ENCODE measurements at regions not wholly inside any gene's neighbourhood (a gene's known extent, or its start where the extent isn't known, plus 50 kb on each side); places are given as distances from the start of the nearest gene placed in this dataset.

DNA sequence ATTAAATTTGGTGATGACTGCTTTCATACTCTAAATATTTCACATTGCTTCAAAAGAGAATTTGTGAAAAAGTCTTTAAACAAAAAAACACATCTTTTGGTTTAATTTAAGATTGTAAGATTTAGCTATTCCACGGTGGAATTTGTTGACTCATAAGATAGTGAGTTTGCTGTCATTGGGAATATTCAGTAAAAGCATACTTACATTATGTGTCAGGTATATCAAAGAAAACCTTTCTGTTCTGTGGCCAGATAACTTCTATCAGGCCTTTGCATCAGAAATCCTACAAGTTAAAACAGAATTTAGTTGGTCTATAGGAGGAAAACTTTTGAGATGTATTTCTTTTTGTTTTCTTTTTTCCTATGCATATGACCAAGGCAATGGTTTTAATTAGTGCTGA lies 148.8 kb upstream of the E2F7 start:
- TF ChIP-seq, protein P1, sequence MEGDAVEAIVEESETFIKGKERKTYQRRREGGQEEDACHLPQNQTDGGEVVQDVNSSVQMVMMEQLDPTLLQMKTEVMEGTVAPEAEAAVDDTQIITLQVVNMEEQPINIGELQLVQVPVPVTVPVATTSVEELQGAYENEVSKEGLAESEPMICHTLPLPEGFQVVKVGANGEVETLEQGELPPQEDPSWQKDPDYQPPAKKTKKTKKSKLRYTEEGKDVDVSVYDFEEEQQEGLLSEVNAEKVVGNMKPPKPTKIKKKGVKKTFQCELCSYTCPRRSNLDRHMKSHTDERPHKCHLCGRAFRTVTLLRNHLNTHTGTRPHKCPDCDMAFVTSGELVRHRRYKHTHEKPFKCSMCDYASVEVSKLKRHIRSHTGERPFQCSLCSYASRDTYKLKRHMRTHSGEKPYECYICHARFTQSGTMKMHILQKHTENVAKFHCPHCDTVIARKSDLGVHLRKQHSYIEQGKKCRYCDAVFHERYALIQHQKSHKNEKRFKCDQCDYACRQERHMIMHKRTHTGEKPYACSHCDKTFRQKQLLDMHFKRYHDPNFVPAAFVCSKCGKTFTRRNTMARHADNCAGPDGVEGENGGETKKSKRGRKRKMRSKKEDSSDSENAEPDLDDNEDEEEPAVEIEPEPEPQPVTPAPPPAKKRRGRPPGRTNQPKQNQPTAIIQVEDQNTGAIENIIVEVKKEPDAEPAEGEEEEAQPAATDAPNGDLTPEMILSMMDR (IDR thresholded peaks at IDR 0.05) = no peak

DNA sequence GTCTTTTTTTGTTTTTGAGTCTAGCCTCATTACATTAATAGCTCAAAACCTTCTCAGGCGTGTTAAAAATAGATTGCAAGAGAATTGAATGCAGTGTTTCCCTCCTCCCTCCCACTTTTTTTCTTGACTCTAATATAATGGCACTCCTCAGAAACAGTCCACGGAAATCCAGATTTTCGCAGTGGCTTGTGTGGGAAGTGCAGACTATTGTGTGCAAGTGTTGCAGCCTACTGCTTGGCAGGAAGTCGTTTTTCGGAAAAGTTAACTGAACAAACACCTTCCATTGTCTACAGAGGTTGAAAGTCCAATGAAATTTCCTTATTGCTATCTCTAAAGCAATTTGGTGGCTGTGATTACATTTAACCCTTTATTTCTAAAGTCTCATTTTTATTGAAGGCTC lies 147.9 kb upstream of the E2F7 start:
- TF ChIP-seq, protein P1 (IDR thresholded peaks at IDR 0.05) = no peak

DNA sequence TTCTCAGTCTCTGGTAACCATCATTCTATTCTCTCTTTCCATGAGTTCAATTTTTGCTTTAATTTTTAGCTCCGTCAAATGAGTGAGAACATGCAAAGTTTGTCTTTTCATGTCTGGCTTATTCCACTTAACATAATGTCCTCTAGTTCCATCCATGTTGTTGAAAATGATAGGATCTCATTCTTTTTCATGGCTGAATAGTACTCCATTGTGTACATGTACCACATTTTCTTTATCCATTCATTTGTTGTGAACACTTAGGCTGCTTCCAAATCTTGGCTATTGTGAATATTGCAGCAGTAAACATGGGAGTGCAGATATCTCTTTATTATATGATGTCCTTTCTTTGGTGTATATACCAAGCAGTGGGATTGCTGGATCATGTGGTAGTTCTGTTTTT lies 145.4 kb upstream of the E2F7 start:
- TF ChIP-seq, protein P1 (IDR thresholded peaks at IDR 0.05) = no peak

DNA sequence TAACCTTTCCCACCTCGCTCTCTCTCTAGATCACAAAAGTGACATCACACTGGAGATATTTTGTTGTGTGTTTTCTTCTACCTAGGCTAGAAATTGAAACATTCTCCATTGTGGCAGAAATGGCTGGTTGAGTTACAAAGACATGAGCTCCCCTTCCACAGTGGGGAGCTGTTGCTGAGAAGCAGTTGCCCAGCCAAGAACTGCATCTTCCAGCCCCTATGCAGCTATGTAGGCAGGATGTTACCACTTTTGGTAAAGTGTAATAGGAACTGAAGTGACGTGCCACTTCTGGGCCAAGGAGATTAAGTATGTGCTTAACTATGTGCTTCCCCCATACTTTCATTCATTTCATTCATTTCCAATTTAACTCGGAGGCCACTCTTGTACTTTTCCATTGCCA lies 138.7 kb upstream of the E2F7 start:
- TF ChIP-seq, protein P1 (IDR thresholded peaks at IDR 0.05) = 0 out of 2 replicates have a peak, but pooled peaks have one; percentile 1

DNA sequence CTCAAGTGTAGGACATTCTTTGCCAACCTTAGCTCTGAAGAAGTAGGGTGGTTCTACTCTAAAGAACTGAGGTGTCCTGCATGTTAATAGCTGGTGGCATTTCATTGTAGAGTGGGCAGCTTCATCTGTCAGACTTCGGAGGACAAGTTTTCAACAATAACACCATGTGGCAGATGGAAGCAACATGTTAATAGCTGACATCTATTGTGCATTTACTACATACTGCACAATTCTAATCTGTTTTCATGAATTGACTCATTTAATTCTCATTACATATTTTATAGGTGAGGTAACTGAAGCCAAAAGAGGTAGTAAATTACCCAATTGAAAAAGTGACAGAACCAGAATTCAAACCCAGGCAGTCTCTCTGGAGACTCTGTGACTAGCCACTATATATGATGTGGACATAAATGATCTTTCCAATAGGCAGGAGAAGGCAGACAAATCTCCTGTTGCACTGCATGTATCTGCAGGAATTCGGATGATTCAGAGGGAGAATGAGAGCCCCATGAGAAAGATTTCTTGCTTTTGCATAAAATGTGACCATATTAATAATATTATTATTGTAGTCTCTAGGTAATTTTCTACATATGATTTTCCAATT lies 137.2 kb upstream of the E2F7 start:
- TF ChIP-seq, protein P1 (IDR thresholded peaks at IDR 0.05) = no peak

DNA sequence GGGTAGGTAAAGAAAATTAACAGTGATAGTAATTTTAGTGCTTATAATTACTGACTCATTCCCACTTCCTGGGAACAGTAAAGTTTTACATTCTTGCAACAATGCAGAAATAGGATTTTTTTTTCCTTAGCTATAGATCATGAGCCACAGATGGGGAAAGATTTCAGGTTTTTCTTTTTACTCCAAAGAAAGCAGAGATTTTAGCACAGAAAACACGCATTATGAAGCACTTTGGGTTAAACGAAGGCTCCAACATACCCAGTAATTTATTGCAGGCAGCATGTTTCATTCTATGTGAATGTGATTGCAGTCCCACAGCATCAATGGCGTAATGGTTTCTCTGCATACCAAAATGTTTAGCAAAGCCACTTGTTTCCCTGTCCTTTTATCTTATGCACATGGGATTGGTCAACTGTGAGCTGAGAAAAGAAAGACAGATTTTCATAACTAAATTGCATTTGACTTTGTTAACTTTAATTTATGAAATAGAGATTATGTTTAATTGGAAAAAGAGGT lies 124.6 kb upstream of the E2F7 start:
- TF ChIP-seq, protein P1 (IDR thresholded peaks at IDR 0.05) = no peak

DNA sequence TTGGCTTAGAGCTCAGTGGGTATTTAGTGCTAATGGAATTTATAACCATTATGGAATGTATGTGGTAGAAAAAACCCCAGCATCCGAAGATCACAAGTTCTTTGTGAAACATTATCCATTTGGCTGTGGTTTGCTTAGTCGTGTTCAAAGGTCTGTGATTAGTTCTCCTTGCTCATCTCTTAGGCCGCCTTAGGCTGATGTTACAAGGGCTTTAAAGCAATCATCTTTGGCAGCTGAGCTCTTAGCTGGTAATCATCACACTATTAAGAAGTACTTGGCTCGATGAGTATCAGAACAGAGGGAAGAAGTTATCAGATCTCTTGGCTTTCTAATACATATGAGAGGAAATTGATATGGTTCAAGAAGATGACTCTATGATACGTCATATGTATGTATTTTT lies 124.1 kb upstream of the E2F7 start:
- TF ChIP-seq, protein P1 (IDR thresholded peaks at IDR 0.05) = no peak

DNA sequence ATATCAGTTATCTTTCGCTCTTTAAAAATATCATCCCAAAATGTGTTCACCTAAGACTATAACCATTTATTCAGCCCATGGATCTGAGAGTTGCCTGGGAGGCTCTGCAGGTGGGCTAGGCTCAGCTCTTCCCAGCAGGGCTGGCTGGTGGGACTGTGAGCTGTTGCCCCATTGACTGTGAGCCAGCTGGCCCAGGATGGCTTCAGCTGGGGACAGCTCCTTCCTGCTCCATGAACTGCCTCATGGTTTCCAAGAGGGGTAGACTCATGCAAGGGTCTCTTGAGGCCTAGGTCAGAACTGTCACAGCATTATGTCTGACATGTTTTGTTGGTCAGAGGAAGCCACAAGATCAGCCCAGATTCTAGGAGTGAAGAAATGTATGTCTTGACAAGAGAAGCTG lies 114.1 kb upstream of the E2F7 start:
- TF ChIP-seq, protein P1 (IDR thresholded peaks at IDR 0.05) = no peak

All from LNCAP (cell line).